ENCODE measurements at regions not wholly inside any gene's neighbourhood (a gene's known extent, or its start where the extent isn't known, plus 50 kb on each side); places are given as distances from the start of the nearest gene placed in this dataset.

DNA sequence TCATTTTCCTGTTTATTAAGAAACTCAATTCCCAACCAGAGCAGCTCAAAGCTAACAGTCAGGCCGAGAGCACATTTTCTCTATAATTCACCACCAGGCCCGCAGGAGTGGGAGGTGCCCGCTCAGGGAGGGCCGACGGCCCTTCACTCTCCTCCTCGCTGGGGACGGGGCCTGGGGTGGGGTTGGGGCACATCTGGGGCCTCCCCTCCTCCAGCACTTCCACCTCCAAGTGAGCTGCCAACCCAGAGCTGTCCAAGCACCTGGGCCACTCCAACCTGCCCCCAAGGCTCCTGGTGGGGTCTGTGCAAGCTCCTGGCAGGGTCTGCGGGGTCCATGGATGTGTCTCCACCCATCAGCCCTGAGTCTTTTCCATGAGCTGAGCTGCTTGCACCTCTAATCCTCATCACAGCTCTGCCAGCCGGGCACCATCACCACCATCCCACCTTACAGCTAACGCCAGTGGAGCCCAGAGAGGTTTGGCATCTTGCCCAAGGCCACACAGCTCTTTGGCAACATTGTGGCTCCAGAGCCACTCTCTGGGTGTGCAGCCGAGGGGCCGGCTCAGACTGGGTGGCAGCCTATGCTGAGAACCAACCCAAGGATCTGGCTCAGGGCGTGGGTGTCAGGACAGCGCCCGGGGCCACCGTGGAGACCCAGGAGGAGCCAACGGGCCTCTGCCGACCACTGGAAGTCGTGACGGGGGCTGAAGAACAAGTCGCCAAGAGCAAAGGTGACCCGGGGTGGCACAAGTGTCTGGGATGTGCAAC is 193.5 kb downstream of the BRD1 start:
- TF ChIP-seq EZH2 (IDR thresholded peaks at IDR 0.05), result no peak
- TF ChIP-seq, protein P1, sequence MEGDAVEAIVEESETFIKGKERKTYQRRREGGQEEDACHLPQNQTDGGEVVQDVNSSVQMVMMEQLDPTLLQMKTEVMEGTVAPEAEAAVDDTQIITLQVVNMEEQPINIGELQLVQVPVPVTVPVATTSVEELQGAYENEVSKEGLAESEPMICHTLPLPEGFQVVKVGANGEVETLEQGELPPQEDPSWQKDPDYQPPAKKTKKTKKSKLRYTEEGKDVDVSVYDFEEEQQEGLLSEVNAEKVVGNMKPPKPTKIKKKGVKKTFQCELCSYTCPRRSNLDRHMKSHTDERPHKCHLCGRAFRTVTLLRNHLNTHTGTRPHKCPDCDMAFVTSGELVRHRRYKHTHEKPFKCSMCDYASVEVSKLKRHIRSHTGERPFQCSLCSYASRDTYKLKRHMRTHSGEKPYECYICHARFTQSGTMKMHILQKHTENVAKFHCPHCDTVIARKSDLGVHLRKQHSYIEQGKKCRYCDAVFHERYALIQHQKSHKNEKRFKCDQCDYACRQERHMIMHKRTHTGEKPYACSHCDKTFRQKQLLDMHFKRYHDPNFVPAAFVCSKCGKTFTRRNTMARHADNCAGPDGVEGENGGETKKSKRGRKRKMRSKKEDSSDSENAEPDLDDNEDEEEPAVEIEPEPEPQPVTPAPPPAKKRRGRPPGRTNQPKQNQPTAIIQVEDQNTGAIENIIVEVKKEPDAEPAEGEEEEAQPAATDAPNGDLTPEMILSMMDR (IDR thresholded peaks at IDR 0.05 in 2 of 3, conservative IDR thresholded peaks at IDR 0.05 in 1 of 3; ENCODE audit: borderline replicate concordance in 1 of 3, insufficient read depth in 1 of 3, low read depth in 2 of 3, low read length in 2 of 3), result no peak
- TF ChIP-seq POLR2A (IDR thresholded peaks at IDR 0.05; ENCODE audit: borderline replicate concordance, extremely low read depth, insufficient read depth, insufficient read length), result no peak
- TF ChIP-seq, protein P2, sequence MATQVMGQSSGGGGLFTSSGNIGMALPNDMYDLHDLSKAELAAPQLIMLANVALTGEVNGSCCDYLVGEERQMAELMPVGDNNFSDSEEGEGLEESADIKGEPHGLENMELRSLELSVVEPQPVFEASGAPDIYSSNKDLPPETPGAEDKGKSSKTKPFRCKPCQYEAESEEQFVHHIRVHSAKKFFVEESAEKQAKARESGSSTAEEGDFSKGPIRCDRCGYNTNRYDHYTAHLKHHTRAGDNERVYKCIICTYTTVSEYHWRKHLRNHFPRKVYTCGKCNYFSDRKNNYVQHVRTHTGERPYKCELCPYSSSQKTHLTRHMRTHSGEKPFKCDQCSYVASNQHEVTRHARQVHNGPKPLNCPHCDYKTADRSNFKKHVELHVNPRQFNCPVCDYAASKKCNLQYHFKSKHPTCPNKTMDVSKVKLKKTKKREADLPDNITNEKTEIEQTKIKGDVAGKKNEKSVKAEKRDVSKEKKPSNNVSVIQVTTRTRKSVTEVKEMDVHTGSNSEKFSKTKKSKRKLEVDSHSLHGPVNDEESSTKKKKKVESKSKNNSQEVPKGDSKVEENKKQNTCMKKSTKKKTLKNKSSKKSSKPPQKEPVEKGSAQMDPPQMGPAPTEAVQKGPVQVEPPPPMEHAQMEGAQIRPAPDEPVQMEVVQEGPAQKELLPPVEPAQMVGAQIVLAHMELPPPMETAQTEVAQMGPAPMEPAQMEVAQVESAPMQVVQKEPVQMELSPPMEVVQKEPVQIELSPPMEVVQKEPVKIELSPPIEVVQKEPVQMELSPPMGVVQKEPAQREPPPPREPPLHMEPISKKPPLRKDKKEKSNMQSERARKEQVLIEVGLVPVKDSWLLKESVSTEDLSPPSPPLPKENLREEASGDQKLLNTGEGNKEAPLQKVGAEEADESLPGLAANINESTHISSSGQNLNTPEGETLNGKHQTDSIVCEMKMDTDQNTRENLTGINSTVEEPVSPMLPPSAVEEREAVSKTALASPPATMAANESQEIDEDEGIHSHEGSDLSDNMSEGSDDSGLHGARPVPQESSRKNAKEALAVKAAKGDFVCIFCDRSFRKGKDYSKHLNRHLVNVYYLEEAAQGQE (IDR thresholded peaks at IDR 0.05; ENCODE audit: low read depth), result no peak
- TF ChIP-seq SP1 (IDR thresholded peaks at IDR 0.05; ENCODE audit: low read depth), result no peak
- TF ChIP-seq CBX3 (IDR thresholded peaks at IDR 0.05; ENCODE audit: low read depth), result no peak
- TF ChIP-seq EZH2phosphoT487 (IDR thresholded peaks at IDR 0.05; ENCODE audit: borderline replicate concordance), result no peak
- no peak for TF ChIP-seq SRF (IDR thresholded peaks at IDR 0.05; ENCODE audit: low read depth)
